SW 1271 (cell line): ENCODE measurements at regions not wholly inside any gene's neighbourhood (a gene's known extent, or its start where the extent isn't known, plus 50 kb on each side); places are given as distances from the start of the nearest gene placed in this dataset.
A peak's percentile ranks its signal among the peaks of the same experiment; 100 is the strongest.
"Not testable (repeated sequence)": the region's sequence is repeated elsewhere in the genome, so short reads cannot be mapped to it uniquely, and the experiment has no call there.

Source experiments
- DNase-seq, 2 experiments: peaks; one replicate each; lab custom pipeline; 2025; lab: John Stamatoyannopoulos, UW

DNA sequence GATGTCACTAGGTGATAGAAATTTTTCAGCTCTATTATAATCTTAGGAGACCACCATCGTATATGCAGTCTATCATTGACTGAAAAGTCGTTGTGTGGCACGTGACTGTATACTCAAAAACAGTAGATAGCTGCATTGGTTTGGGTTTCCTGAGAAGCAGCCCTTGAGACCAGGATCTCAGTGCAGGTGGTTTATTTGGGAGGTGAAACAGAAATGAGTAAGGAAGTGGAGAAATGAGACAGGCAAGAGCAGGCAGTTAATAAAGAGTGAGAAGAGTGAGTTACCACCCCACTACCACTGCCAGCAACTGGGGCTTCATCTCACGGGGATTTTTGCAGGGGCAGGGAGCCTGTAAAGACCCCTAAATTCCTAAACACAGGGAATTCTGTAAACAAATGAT, 221.0 kb downstream of the SHQ1 start:
- DNase-seq = no peak

DNA sequence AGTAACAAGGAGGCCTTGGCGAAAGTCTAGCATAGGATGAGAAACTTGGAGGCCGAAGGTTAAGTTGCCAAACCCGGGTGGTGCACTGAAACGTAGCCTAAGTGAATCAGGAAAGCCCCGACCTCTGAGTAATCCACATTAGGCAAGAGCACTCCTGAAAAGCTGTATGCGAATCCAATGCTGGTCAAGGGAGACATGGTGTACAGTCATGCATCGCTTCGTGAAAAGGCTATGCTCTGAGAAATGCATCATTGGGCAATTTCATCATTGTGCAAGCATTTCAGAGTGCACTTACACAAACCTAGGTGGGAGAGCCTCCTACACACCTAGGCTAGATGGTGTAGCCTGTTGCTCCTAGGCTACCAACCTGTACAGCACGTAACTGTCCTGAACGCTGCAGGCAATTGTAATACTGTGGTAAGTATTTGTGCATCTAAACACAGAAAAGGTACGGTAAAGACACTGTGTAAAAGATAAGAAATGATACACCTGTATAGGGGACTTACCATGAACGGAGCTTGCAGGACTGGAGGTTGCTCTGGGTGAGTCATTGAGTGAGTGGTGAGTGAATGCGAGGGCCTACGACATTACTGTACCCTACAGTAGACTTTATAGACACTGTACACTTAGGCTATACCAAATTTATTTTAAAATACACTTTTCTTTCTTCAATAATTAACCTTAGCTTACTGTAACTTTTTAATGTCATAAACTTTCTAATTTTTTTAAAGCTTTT, 222.5 kb downstream of the SHQ1 start:
- no peak for DNase-seq

DNA sequence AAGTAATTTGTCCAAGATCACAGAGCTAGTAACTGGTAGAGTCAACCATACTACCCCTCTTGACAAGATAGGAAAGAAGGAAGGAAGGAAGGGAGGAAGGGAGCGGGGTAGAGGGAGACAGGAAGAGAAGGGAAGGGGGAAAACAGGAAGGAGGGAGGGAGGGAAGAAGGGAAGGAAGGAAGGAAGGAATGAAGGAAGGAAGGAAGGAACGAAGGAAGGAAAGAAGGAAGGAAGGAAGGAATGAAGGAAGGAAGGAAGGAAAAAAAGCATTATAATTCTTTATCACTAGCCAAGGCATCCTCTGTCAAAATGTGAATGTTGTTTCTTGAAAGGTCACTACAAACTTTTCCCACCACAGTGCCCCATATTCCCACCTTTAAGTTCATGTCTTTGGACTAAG, 223.6 kb downstream of the SHQ1 start:
- no peak for DNase-seq

DNA sequence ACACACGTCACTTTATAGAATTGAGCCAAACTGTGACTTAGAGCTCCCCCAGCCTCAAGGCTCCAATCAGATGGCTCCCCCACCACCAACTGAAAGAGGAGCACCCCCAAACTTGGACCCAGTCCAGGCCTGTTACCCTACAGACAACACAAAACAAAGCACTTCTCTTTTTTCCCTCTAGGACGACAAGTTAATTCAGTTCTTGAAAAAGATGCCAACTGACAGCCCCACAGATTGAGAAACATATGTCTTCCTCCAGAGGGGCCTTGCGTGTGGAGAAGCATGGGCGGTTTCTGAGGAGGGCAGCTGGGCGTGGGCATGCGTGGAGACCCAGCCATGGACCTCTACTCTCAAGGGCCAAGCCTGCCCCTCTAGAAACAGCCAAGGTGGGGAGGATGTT, 229.5 kb downstream of the SHQ1 start:
- no peak for DNase-seq

DNA sequence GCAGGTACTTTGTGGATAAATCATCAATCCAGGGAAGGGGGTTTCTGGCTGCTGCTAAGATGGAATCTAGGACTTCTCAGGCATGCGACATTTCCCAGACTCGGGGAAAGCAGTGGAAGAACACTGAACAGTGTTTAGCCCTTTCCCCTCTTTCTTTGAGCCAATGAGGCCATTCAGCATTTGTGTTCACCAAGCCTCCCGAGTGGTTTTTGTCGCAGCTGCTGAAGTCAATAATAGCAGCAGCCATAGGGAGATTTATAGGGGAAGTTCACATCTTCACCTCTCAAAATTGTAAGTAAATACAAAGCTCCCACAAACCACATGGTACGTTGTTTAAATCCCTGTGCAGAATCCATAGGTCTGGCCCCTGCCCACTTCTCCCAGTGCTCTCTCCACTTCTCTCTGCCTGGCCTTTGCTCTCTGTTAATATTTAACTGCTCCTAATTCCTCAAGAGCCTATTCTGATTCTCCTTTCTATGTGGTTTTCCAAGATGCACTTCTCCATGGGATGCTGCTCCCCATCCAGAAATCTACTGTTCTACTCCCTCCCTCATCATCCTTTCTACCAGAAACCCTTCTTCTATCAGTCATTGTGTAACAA, 230.7 kb downstream of the SHQ1 start:
- DNase-seq = no peak

DNA sequence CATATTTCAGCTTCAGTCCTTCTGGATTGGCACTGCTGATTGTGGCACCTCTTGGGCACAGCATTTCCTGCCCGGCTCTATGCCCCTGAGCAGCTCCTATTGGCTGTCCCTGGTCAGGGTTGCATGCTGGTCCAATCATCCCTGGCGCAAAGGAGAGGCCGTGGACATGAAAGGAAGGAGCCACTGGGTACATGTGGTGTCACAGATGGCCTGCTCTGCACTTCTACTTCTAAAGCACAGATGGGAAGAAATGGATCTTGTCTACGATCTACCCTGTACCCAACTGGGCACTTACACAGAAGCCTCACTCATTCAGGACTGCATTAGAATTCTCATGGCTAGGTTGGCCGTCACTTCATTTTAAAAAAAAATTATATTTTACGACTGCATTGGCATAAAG, 232.5 kb downstream of the SHQ1 start:
- no peak for DNase-seq

DNA sequence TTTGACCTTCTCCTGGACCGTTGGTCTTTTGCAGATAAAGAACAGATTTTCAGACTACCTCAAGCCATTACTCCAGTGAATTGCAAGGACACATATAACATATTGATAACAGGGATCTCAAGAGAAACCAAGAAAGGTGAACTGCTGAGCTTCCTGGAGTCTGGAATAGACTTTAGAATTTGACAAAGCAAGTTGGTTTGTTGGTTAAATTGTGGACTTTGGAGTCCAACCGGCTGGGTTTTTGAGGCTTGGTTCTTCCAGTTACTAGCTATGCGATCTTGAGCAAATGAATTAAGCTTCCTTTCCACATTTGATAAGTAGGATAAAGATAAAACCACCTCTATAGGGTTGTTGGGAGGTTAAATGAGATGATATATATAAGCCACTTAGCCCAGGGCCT, 233.1 kb downstream of the SHQ1 start:
- no peak for DNase-seq

DNA sequence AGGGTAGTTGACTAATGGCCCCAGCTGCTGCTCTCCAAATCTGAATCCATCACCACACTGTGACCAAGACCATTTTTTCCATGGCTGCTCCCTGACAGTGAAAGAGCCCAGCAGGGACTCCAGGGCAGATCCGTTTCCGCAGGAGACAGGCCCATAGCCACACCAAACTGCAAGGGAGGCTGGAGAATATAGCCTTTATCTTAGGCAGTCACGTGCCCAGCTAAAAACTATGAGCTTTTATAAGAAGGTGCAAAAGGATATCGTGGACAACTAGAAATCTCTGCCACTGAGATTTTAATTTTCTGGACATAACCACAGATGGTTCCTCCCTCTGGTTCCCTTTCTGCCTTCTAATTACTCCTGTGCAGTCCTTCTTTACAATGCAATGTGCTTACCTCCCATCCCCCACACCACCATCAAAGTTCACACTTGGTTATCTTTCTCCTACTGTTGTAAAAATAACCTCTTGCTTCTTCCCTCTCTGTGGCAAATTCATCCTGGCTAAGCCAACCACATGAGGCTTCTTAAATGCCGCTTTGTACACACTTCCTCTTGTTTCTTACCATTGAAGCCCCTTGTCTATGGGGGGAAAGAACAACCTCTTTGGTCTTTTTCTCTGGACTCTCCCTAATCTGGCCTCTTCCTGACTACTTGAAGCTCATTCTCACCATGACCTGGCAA, 233.7 kb downstream of the SHQ1 start:
- no peak for DNase-seq

DNA sequence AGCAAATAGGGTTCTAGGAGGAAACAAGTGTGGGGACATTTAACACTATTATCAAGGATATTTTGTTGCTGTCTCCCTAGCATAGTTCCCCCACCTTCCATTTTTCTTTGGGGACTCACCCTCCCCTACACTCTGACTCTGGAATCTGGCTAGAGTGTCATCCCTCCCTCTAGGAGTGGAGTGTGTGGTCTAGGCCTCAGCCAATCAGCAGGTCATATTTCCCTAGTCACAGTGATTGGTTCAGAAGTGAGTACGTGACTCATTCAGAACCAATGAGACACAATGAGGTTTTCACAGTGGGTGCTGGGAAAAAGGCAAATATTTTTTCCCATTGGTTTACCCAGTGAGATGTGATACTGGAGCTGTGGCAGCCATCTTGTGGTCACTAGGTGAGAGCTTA, 234.4 kb downstream of the SHQ1 start:
- no peak for DNase-seq

DNA sequence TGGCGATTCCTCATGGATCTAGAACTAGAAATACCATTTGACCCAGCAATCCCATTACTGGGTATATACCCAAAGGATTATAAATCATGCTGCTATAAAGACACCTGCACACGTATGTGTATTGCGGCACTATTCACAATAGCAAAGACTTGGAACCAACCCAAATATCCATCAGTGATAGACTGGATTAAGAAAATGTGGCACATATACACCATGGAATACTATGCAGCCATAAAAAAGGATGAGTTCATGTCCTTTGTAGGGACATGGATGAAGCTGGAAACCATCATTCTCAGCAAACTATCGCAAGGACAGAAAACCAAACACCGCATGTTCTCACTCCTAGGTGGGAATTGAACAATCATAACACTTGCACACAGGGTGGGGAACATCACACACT, 239.1 kb downstream of the SHQ1 start:
- not testable (repeated sequence) for DNase-seq

DNA sequence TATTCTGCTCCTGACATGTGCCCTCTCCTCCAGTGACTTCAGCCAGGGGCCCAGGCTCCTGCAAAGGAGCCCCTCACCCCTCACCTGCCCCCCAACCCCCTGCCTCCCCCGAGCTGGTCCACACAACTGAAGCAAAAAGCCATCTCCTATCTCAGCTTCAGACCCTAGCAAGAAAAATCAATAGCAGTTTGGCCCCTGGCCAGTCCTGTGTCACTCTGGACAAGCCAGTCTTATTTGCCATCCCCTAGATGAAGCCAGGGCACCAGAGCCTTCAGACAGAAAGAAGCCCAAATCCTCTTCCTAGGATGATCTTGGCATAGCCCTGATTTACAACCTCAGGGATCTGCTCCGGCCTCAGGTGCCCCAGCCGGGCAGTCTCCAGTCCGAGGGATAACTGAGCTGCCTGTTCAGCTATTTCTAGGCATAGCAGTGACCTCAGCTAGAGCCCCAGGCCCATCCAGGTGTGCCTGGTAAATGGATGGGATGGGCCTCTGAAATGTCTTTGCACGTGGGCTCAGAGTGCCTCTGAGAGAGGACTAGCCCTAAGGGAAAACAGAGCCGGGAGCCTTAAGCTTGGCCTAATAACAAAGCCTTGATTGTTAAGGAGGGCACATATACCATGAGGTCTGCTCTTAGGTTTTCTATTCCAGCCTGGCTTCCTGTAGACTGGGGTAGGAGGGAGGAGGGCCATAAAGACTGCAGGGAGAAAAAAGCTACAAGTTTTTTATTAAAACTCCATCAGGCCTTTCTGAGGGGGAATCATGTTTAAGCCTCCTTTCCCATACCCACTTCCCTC, 242.0 kb downstream of the SHQ1 start:
- no peak for DNase-seq

DNA sequence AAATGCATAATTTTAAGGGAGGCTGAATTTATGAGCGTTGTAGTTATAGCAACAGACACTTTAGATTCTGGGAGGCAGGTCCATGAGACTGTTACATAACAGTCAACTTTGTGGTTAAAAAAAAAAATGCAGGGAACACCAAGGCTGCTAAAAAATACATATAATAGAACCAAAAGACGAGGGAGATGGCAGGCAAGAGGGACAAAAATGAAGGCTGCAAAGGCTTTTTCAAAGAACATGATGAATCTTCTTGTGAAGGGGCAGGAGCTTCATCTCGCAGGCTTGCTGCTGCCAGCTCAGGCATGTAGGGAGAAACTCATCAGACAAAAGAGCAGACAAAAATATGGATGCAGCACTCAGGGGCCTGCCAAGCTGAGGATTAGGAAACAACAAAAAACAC, 243.9 kb downstream of the SHQ1 start:
- no peak for DNase-seq

DNA sequence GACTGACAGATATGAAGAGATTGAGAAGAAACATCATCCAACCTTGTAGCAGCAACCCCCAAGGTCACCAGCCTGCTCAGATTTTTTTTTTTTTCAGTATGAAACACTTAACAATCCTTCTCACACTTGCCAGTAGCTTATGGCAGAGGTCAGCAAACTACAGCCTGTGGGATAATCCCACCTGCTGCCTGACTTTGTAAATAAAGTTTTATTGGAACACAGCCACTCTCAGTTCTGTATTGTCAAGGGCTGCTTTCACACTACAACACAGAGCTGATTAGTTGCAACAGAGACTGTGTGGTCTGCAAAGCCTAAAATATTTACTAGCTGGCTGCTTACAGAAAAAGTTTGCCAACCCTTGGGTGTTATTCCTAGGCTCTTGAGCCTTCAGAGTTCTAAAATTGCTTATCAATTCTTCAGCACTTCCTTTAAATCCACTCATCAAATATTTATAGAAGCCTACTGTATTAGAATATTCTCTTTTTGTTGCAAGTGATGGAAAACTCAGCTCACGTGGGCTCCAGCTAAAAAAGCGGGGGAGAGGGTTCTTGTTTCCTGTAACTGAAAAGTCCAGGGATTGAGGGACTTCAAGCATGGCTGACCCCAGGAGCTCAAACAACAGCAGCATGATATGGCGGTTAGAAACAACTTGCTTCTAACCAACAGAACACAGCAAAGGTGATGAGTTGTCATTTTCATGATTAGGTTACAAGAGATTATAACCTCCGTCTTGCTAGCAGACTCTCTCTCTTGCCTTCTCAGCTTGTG, 246.1 kb downstream of the SHQ1 start:
- DNase-seq = no peak

DNA sequence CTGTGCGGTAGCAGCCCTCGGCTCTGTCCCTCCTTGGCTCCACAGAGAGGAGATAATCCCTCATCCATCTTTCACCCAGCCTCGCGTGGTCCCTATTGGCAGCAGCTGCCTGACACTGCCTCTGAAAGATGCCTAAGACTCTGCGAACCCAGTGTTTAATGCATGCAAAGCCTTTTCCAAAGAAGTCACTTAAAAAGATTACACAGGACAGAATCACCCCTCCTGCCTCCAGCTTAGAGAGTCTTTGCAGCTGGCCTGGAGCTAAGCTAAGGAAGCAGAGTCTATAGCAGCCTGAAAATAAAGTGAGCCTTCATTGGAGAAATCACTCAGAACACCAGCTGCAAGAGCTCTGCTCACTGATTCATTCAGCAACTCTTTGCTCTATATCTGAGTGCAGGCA, 247.2 kb downstream of the SHQ1 start:
- DNase-seq = no peak

DNA sequence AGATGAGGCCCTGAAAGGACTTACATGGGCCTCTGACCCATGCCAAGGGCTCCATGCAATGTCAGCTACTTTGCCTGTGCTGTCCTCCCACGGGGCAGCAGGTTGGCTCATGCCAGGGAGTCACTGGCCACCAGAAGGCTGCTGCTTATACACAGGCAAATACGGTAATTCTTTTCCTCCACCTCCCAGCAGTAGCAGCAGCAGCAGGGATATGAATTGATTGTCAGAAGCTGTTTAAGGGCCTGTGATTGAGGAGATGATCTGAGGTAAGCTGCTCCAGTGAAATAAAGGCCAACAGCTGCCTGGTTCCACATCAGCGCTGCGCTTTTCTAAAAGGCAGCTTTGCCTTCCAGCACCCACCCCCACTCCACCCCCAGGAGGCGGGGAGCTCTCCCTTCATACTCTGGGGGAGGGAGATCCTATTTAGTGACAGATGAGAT, 250.5 kb downstream of the SHQ1 start:
- DNase-seq = peak in 1 of 2 experiments; percentile 7

DNA sequence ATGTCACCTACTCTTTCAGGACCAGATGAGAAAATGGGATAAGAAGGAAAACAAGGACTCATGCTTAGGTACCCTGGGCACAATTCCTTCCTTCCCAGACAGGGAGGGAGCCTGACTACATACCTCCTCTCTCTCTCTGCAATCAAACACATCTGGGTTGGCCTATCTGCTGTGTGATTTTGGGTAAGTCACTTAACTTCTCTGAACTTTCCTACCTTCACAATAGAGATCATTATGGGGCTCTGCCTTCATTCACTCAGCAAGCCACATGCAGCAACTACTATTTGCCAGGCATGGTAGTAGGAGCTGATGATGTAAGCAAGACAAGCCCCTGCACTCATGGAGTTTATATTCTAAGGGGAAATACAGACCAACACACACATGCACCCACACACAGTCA, 251.2 kb downstream of the SHQ1 start:
- no peak for DNase-seq

DNA sequence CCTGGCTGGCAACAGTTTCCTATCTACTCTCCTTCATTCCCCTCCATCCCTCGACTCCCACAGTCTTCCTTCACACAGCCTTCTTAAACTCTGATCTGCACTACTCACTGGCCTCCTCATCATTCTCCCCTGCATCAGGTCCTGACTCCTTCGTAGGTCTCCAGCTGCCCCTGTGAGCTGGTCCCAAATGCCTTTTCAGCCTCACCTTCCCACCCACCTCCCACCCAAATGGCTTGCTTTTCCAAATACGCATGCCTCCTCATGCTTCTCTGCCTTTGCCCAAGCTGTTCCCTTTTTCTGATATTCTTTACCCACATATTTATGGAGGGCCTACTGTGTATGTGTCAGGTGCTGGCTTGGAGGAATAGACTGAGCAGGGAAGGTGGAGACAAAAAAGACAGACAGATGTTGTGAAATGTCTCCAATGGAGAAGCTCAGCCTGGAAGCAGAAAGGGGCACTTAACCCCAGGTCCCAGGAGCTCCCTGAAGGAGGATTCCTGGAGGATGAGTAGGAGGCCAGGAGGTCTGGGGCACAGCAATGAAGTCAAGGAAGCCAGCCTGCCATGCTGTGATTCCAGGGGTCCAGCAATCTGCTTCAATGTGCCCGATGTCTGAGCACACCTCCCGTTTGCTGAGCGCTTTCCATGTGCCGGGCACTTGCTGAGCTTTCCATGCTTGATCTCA, 252.2 kb downstream of the SHQ1 start:
- no peak for DNase-seq

DNA sequence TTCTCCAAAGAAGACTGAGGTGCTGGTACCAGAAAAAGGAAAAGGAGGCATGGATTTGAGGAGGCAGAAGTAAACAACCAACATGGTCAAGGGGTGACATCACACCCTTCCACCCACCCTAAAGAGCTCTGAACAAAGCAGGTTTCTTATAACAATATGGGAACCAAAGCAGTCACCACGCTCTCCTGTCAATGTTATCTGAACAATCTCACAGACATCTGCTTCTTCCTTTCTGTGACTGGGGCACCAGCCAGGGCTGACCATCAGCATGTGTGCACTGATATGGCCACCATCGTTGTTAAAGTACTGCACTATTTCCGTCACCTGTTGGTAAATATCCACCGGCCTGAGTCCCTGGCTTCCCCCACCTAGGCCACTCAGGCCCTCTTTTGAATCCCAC, 252.9 kb downstream of the SHQ1 start:
- DNase-seq = no peak

DNA sequence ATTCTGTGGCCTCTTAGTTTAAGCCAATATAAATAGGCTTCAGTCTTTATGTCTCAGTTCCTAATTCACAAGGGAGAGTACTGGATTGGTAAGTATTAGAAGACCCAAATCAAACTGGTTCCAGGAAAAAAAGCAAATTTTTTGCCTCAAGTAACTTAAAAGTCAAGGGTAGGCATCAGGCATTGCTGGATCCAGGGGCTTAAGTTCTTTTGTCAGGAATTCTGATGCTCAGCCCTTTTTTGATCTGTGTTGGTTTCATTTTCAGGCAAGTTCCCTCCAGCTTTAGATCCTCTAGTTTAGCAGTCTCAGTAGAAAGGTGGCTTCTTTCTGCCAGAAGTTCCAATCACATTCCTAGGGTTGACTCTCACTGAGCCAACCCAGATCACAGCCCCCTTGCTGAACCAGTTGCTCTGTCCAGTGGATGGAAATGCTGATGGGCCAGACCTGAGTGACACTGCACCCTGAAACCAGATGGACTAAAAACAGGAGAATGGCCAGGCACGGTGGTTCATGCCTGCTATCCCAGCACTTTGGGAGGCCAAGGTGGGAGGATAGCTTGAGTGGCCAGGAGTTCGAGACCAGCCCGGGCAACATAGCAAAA, 253.5 kb downstream of the SHQ1 start:
- no peak for DNase-seq

DNA sequence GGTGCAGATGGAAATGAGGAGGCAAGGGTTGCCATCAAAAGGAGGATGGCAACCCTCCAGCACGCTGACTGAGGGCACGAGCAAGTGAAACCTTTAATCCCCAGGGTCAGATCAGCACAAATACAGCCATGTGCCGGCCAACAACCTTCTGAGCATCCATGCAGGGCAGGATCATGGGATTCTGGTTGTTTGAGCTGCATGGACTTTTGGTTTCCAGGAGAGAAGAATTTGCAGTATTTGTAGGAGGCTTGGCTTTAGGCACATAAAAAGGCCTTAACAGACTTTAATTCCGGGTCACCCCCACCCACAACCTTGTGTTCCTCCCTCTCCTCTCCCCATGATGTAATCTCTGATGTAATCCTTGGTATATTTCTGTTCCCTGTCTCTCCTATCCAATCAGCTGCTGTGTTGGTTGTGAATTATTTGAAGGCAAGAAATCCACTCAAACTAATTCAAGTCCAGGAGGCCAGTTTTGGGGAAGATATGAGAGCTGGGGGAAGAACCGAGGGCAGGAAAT, 254.3 kb downstream of the SHQ1 start:
- no peak for DNase-seq
